GM19452 (cell line): ENCODE measurements at regions not wholly inside any gene's neighbourhood (a gene's known extent, or its start where the extent isn't known, plus 50 kb on each side); places are given as distances from the start of the nearest gene placed in this dataset.

Experiments used
- ATAC-seq: cut with Tn5 transposase; IDR thresholded peaks from one replicate; pipeline ENCODE4 v1.9.1; 2021; ENCODE audit not compliant: unreplicated experiment

- no peak for ATAC-seq
Observed at GRCh38 chr6:166776571-166776970, 149.5 kb upstream of the RPS6KA2 start.

DNA sequence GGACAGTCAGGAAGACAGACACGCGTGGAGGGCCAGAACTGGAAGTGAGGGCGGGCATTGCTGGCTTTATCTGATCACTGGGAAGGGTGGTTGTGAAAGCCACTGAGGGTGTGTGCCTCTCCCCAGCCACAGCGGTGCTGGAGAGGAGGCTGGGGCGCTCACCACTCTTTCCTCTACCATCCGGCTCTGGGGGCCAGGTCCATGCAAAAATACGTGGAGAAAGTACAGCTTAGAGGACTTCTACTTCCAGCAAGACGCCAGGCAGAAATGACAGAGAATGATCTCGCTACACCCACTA, 148.8 kb upstream of the RPS6KA2 start:
- ATAC-seq = no peak

- no peak for ATAC-seq
Observed at GRCh38 chr6:166775180-166775922, 148.3 kb upstream of the RPS6KA2 start.

DNA sequence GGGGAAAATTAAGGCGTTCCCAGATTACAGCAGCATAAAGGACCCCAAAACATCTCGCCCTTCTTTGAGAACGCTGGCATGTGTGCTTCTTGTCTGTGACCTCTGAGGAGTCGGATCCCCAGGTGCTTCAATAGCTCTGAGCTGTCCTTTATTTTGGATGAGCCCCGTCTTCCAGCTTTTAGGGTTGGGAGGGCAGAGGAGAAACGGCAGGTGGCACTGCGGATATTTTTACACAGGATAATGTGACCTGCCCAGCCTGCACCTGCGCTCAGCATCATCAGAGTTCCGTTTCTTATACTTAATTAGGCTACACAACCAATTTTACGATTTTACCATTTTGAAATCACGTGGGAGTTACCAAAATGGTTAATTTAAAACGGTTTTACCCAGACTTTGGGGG, 147.7 kb upstream of the RPS6KA2 start:
- ATAC-seq = no peak

GRCh38 chr6:166774292-166774691, 147.2 kb upstream of the RPS6KA2 start:
- ATAC-seq = no peak

- ATAC-seq = no peak
Observed at GRCh38 chr6:166772518-166772917, 145.5 kb upstream of the RPS6KA2 start.

DNA sequence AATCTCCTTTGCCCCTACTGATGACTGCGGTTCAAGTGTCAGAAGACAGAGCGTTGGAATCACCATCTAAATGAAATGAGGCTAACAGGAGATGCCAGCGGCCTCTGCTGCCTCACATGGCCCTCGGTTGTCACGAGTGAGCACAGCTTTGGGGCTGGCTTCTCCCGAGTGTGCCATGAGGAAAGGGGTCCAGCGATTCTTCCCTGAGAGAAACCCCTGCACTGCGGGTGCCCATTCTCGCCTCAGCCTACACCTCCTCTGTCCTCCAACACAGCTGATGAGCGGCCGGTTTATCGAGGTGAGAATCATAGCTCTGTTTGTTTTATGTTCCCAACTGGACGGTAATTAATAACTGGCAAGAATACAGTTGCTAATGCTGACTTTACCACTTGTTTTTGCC, 144.7 kb upstream of the RPS6KA2 start:
- ATAC-seq = no peak

GRCh38 chr6:166770216-166771116, 143.4 kb upstream of the RPS6KA2 start:
- ATAC-seq = no peak

- ATAC-seq = no peak
Observed at GRCh38 chr6:166769648-166770047, 142.6 kb upstream of the RPS6KA2 start.

- ATAC-seq = no peak
Observed at GRCh38 chr6:166768761-166769160, 141.7 kb upstream of the RPS6KA2 start.

GRCh38 chr6:166767230-166767629, 140.2 kb upstream of the RPS6KA2 start:
- ATAC-seq = no peak

DNA sequence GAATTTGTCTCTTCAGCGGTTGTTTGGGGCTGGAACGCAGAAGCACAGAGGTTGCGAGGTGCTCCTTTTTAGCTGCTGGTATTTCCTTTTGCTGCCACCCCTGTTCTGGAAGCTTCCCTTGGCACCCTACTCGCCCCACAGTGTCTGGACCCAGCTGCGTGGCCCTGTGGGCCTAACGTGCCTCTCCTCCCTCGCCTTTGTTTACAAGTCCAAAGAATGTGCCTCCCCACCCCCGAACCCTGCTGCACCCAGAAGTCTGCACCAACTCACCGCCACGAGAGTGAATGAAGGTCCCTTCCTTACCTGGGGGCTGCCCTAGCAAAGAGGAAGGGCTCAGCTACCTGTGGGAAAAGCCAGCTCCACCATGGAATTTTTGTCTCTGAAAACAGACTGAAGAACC, 139.7 kb upstream of the RPS6KA2 start:
- ATAC-seq = no peak

GRCh38 chr6:166765234-166765541, 138.1 kb upstream of the RPS6KA2 start:
- no peak for ATAC-seq

GRCh38 chr6:166764473-166765233, 137.6 kb upstream of the RPS6KA2 start:
- ATAC-seq = no peak

DNA sequence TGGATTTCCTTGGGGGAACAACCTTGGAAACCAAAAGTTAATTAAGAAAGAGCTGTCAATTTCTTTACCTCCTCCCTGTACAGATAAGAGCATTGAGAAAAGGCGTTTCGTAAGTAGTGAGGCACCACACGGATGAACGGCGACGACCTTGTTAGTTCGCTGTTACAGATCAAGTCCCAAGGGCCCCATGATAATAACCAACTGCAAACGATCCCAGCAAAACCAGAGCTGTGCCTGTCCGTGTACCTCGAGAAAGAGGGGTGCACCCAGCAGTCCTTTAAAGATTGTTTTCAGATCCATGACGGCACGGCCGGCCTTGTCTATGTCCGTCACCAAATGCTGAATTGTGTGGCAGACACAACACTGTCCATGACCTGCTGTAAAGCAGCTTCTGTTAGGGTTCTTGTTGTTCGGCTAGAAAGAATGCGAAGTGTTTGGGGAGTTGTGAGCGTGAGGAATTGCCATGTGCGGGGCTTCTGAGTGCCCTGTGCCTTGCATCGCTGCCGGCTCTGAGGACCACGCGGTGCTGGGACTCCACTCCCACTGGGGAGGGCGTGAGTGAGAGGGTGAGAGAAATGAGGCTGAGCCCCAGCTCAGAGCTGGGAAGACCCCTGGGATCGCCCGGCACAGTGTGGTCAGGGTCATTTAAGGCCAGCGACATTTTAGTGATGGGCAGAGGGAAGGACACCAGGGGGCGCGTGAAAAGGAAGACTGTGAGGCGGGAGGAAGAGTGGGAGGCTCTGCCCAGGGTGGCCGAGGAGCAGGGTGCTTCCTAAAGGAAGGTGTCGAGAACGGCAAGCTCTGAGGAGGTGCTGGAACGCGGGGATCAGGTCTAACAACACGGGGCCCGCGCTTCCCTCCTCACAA, 136.8 kb upstream of the RPS6KA2 start:
- ATAC-seq = no peak

DNA sequence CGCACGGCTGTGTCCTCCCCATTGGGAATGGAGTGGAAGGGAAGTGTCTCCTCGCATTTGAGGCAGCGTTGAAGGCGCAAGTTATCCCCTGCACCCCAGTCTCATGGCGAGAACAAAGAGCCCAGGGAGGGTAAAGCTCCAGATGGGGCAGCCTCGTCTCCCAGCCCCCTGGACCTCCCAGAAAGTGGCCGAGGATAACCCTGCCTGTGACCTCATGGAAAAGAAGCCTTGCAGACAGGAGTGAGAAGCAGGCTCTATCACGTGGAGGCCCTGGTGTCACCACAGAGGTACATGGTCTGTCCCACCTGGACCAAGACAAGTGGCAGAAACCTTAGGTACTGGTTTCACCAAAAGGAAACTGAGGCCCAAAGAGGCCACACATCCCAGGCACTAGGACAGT, 134.8 kb upstream of the RPS6KA2 start:
- no peak for ATAC-seq

DNA sequence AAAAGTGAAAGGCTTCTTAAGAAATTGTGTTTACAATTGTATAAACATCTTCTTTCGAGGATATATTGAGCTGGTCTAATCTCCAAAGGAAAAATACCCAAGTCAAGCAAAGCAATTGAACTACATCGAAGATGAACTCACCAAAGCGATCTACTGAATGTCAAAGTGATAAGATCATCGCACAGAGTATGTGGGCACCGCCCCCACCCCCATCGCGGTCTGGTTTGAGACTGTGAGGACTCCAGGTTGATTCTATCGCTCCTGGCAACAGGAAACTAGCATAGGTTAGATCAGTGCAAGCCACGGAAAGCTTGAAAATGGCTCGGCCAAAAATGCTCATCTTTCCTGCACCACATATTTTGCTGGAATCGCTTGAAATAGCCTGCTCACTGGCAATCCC, 133.2 kb upstream of the RPS6KA2 start:
- ATAC-seq = no peak

DNA sequence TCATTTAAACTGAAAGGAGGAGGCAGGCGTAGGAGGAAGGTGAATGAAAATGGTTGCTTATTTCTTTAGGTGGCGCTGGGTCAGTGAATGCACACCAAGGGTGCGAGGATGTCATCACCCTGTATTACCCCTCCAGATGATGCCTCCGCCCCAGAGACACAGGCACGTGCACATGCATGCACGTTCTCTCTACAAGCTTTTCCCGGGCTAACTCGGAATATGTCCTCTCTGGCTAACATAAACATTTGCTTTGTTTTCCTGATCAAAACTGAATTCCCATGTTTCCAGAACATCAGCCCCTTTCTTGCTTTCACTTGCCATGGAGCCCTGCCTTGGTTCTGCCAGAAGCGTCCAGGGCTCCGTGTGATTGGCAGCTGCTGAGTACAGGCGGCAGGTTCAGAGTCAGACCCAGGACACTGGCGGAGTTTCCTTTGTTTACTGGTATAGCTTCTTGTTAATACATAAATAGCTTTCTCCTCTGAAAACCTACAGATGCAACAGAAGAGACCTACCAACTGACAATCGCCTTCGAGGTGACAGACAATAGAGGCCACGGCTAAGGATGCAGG, 131.2 kb upstream of the RPS6KA2 start:
- no peak for ATAC-seq

GRCh38 chr6:166757232-166758135, 130.4 kb upstream of the RPS6KA2 start:
- no peak for ATAC-seq
